PC-3 (cell line): ENCODE measurements at regions not wholly inside any gene's neighbourhood (a gene's known extent, or its start where the extent isn't known, plus 50 kb on each side); places are given as distances from the start of the nearest gene placed in this dataset.

Experiments
- ATAC-seq: fragments of 200-7000 bp; cut with Tn5 transposase; 2 replicates; pipeline ENCODE4 v1.9.1; 2020; ENCODE audit warnings: mild to moderate bottlenecking, moderate library complexity
- BruUV-seq: library from RNA; stranded (reverse); fragments of 400-500 nt; replicated peaks from 2 replicates; lab custom pipeline; 2021; lab: Mats Ljungman, UMichigan
- CTCF ChIA-PET: fragments of 300-600 bp; sonication (Branson Sonifier 250); formaldehyde crosslinking; loops from one replicate; lab custom pipeline; 2022; ENCODE audit warnings: antibody characterized with exemption; lab: Charles Lee
- POLR2A ChIA-PET: fragments of 300-600 bp; sonication (Branson Sonifier 250); formaldehyde crosslinking; loops from one replicate; lab custom pipeline; 2022; ENCODE audit warnings: antibody characterized with exemption; ENCODE audit not compliant: unreplicated experiment; lab: Charles Lee
- DNase-seq: peaks from one replicate; pipeline ENCODE4 v3.0.0-alpha.2; 2015
- H2AFZ ChIP-seq: fragments of 300-600 bp; sonication (generic); 2 replicates; pipeline ENCODE4 v1.6.0; 2016; ENCODE audit warnings: antibody characterized with exemption, low read length
- H3F3A ChIP-seq: fragments of 300-600 bp; sonication (generic); one replicate; pipeline ENCODE4 v1.6.0; 2017; ENCODE audit warnings: antibody characterized with exemption, low read length, control low read depth, mild to moderate bottlenecking; ENCODE audit not compliant: unreplicated experiment
- H3K27ac ChIP-seq: fragments of 300-600 bp; sonication (generic); 2 replicates; pipeline ENCODE4 v1.5.1; 2016; ENCODE audit warnings: mild to moderate bottlenecking, low read length
- H3K27me3 ChIP-seq: fragments of 300-600 bp; sonication (generic); 2 replicates; pipeline ENCODE4 v1.6.1; 2016; ENCODE audit warnings: low read length, mixed read lengths
- H3K36me3 ChIP-seq: fragments of 300-600 bp; sonication (generic); 2 replicates; pipeline ENCODE4 v1.6.1; 2016; ENCODE audit warnings: low read depth, mixed run types, low read length, mixed read lengths
- H3K4me1 ChIP-seq: fragments of 300-600 bp; sonication (generic); 2 replicates; pipeline ENCODE4 v1.5.1; 2016; ENCODE audit warnings: low read length; ENCODE audit not compliant: insufficient read depth
- H3K4me2 ChIP-seq: fragments of 300-600 bp; sonication (generic); 2 replicates; pipeline ENCODE4 v1.6.0; 2016; ENCODE audit warnings: low read length
- H3K4me3 ChIP-seq: fragments of 300-600 bp; sonication (generic); 2 replicates; pipeline ENCODE4 v1.5.1; 2016; ENCODE audit warnings: mild to moderate bottlenecking, low read length, mixed read lengths
- H3K79me2 ChIP-seq: fragments of 300-600 bp; sonication (generic); 2 replicates; pipeline ENCODE4 v1.6.1; 2017; ENCODE audit warnings: low read length, mixed read lengths
- H3K9ac ChIP-seq: fragments of 300-600 bp; sonication (generic); 2 replicates; pipeline ENCODE4 v1.6.0; 2016; ENCODE audit warnings: mild to moderate bottlenecking, low read length
- H3K9me2 ChIP-seq: fragments of 300-600 bp; sonication (generic); replicated peaks from 2 replicates; pipeline ENCODE4 v1.6.1; 2016; ENCODE audit warnings: mixed run types, low read length, mixed read lengths
- H3K9me3 ChIP-seq: fragments of 300-600 bp; sonication (generic); 2 replicates; pipeline ENCODE4 v1.6.1; 2016; ENCODE audit warnings: low read length, mixed read lengths
- H4K20me1 ChIP-seq: fragments of 300-600 bp; sonication (generic); 2 replicates; pipeline ENCODE4 v1.6.1; 2016; ENCODE audit warnings: low read length, mixed read lengths
- EZH2 ChIP-seq: fragments of 300-600 bp; sonication (generic); IDR thresholded peaks from one replicate; pipeline ENCODE4 v1.6.1; 2017; ENCODE audit warnings: antibody characterized with exemption, mild to moderate bottlenecking, low read length; ENCODE audit not compliant: unreplicated experiment
- EZH2phosphoT487 ChIP-seq: fragments of 300-600 bp; sonication (generic); IDR thresholded peaks from 2 replicates; pipeline ENCODE4 v1.6.1; 2018; ENCODE audit warnings: mild to moderate bottlenecking, antibody characterized with exemption, low read length, borderline replicate concordance
- intact Hi-C: fragments of 100-400 bp; cut with micrococcal nuclease; formaldehyde crosslinking; loops from 2 replicates; pipeline ENCODE4 v1.9.0; 2023
- TF ChIP-seq, protein P1 (sequence below): fragments of 300-600 bp; sonication (generic); conservative IDR thresholded peaks from 2 replicates; pipeline ENCODE4 v1.5.1; 2017; ENCODE audit warnings: antibody characterized with exemption, low read depth, mild to moderate bottlenecking, low read length

DNA sequence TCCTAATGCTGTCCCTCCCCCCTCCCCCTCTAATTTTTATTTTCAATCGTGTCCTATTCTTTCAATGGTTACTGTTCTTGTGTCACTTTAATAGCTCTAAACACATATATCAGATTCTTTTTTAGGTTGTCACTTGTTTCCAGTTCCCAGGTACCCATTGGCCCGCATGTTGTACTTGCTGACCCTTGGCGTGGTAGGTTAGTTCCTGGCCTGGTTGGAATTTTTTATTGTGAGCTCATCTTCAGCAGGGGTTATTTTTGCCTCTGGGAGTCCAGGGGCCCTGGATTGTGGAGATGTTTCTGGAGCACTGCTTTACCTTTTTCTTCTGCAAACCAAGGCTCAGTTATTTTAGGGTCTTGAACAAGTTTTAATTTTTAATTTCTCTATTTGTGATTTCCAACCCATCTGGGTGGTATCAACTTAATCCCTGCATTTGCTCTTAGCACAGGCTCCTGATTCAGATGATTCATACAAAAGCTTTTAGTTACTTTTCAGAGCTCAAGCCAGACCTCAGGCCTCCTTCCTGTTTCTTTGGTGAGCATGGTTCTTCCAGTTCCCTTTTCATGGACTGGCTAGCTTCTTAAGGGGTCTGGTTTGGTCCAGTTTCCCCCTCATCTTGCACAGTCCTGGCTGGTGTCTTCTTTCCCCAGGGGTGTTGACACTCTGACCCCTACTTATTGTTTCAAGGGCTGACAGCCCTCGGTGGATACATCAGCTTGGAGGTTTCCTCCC is 220.5 kb downstream of the TM9SF2 start:
- no TSS peak for BruUV-seq
- H3K9ac ChIP-seq: no peak overlapping the region
- DNase-seq (no peak), ATAC-seq (no peak)
- no peaks in the 10 kb centered on the region for H3K9me3 ChIP-seq
- H3K9me2 ChIP-seq: no peaks in the 10 kb centered on the region
- no peaks in the 10 kb centered on the region for H3K79me2 ChIP-seq
- H3K27ac ChIP-seq: no peak overlapping the region
- H3K4me3 ChIP-seq: no peak overlapping the region
- H3K27me3 ChIP-seq: no peaks in the 10 kb centered on the region
- no peak overlapping the region for H3K4me2 ChIP-seq
- H3K36me3 ChIP-seq: no peaks in the 10 kb centered on the region
- H3K4me1 ChIP-seq: no peaks in the 10 kb centered on the region
- no peak for TF ChIP-seq EZH2
- no peak for TF ChIP-seq EZH2phosphoT487
- TF ChIP-seq, protein P1, sequence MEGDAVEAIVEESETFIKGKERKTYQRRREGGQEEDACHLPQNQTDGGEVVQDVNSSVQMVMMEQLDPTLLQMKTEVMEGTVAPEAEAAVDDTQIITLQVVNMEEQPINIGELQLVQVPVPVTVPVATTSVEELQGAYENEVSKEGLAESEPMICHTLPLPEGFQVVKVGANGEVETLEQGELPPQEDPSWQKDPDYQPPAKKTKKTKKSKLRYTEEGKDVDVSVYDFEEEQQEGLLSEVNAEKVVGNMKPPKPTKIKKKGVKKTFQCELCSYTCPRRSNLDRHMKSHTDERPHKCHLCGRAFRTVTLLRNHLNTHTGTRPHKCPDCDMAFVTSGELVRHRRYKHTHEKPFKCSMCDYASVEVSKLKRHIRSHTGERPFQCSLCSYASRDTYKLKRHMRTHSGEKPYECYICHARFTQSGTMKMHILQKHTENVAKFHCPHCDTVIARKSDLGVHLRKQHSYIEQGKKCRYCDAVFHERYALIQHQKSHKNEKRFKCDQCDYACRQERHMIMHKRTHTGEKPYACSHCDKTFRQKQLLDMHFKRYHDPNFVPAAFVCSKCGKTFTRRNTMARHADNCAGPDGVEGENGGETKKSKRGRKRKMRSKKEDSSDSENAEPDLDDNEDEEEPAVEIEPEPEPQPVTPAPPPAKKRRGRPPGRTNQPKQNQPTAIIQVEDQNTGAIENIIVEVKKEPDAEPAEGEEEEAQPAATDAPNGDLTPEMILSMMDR: no peak
- H3F3A ChIP-seq: no peaks in the 10 kb centered on the region
- ChIA-PET CTCF (no interaction called here), POLR2A (no interaction called here)
- intact Hi-C loops: no loop called here
- H4K20me1 ChIP-seq: no peaks in the 10 kb centered on the region
- H2AFZ ChIP-seq: no peak overlapping the region

DNA sequence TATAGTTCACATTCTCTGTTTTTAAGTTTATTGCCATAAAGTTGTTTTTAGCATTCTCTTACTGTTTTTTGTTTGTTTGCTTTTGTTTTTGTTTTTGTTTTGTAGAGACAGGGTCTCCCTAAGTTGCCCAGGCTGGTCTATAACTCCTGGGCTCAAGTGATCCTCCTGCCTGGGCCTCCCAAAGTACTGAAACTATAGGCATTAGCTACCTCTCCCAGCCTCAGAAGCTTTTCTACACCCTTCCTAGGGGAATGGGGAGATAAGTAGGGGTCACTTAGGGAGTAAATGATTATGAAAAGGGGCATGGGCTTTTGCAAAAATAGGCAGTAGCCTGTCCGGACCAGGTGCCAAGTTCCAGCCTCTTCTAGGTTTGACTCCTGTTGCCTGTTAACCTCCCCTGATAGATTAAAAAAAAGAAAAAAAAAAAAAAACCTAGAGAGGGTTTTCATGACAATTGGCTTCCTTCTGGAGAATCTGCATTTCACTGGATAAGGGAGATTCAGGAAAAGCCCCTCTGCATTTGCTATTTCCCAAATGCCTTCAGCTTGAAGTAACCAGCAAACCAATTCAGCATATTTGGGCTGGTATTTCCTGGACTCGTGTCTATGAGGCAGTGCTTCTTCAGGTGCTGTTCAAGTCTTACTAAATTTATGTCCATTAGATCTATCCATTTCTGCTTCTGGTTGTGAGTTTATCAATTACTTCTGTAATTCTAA is 216.8 kb downstream of the TM9SF2 start:
- BruUV-seq: no TSS peak
- no peak for ATAC-seq
- Histone ChIP-seq H3K4me1 (no peaks in the 10 kb centered on the region), H3K27me3 (no peaks in the 10 kb centered on the region), H4K20me1 (no peaks in the 10 kb centered on the region), H3K4me3 (no peak overlapping the region), H3K27ac (no peak overlapping the region), H2AFZ (no peak overlapping the region), H3K9ac (no peak overlapping the region), H3K4me2 (no peak overlapping the region), H3K9me3 (no peaks in the 10 kb centered on the region), H3K9me2 (no peaks in the 10 kb centered on the region), H3F3A (no peaks in the 10 kb centered on the region), H3K36me3 (no peaks in the 10 kb centered on the region), H3K79me2 (no peaks in the 10 kb centered on the region)
- ChIA-PET CTCF (no interaction called here), POLR2A (no interaction called here)
- intact Hi-C loops: no loop called here
- TF ChIP-seq, protein P1: no peak
- TF ChIP-seq EZH2: no peak
- no peak for TF ChIP-seq EZH2phosphoT487
- no peak for DNase-seq

GRCh38 chr13:99709134-99709533 is 207.9 kb downstream of the TM9SF2 start:
- POLR2A ChIA-PET: no interaction called here
- H4K20me1 ChIP-seq: no peaks in the 10 kb centered on the region
- intact Hi-C loops: no loop called here
- no peaks in the 10 kb centered on the region for H3K9me2 ChIP-seq
- H3K9ac ChIP-seq: no peak overlapping the region
- H3K27me3 ChIP-seq: no peaks in the 10 kb centered on the region
- CTCF ChIA-PET: no interaction called here
- no TSS peak for BruUV-seq
- no peaks in the 10 kb centered on the region for H3K4me1 ChIP-seq
- H3K36me3 ChIP-seq: no peaks in the 10 kb centered on the region
- TF ChIP-seq EZH2phosphoT487 (no peak), EZH2 (no peak)
- TF ChIP-seq, protein P1: no peak
- H2AFZ ChIP-seq: no peak overlapping the region
- no peaks in the 10 kb centered on the region for H3K9me3 ChIP-seq
- ATAC-seq (no peak), DNase-seq (no peak)
- no peaks in the 10 kb centered on the region for H3K79me2 ChIP-seq
- no peak overlapping the region for H3K27ac ChIP-seq
- H3K4me2 ChIP-seq: no peak overlapping the region
- no peaks in the 10 kb centered on the region for H3F3A ChIP-seq
- H3K4me3 ChIP-seq: no peak overlapping the region
